ENCODE measurements at regions not wholly inside any gene's neighbourhood (a gene's known extent, or its start where the extent isn't known, plus 50 kb on each side); places are given as distances from the start of the nearest gene placed in this dataset.

GRCh38 chr6:22910370-22910769, 341.0 kb downstream of the HDGFL1 start:
- no peak for TF ChIP-seq CTCF (IDR thresholded peaks at IDR 0.05 in 8 of 11, conservative IDR thresholded peaks at IDR 0.05 in 3 of 11)
- no peak for TF ChIP-seq POLR2AphosphoS5 (IDR thresholded peaks at IDR 0.05)
